HCT116 (cell line): ENCODE measurements at regions not wholly inside any gene's neighbourhood (a gene's known extent, or its start where the extent isn't known, plus 50 kb on each side); places are given as distances from the start of the nearest gene placed in this dataset.

Source experiments
- ATAC-seq: fragments of 200-7000 bp; cut with Tn5 transposase; 2 replicates; pipeline ENCODE4 v1.9.1; 2020; ENCODE audit warnings: mild to moderate bottlenecking, moderate library complexity
- BruUV-seq: library from RNA; stranded (reverse); fragments of 400-500 nt; replicated peaks from 2 replicates; lab custom pipeline; 2021; lab: Mats Ljungman, UMichigan
- CTCF ChIA-PET: fragments of 300-600 bp; sonication (Branson Sonifier 250); formaldehyde crosslinking; loops from one replicate; lab custom pipeline; 2021; ENCODE audit warnings: antibody characterized with exemption; lab: Charles Lee
- POLR2A ChIA-PET: fragments of 300-600, 350-600 bp; sonication (Branson Sonifier 250); formaldehyde crosslinking; loops from one replicate; lab custom pipeline; 2021; ENCODE audit warnings: antibody characterized with exemption; lab: Charles Lee
- RAD21 ChIA-PET, 2 experiments: fragments of 300-600 bp; sonication (Branson Sonifier 250); formaldehyde crosslinking; loops; one replicate each; lab custom pipeline; 2023; ENCODE audit warnings: low total read pairs in 2 of 2; ENCODE audit not compliant: uncharacterized antibody in 2 of 2, unreplicated experiment in 2 of 2, low non-redundant PET in 1 of 2; lab: Charles Lee
- DNase-seq: peaks from one replicate; pipeline ENCODE4 v3.0.0-alpha.2; 2010; ENCODE audit warnings: low read depth, low spot score
- H2AFZ ChIP-seq: fragments of 200-600 bp; shearing (Covaris generic), sonication (generic); 2 replicates; pipeline ENCODE4 v1.6.1; 2017; ENCODE audit warnings: low read depth, mixed run types, mixed read lengths, antibody characterized with exemption, low read length; ENCODE audit not compliant: poor library complexity, severe bottlenecking
- H3K27ac ChIP-seq: 2 replicates; pipeline ENCODE4 v1.5.1; 2012; ENCODE audit warnings: low read depth, low read length
- H3K27me3 ChIP-seq: fragments of 200-600 bp; sonication (generic); 2 replicates; pipeline ENCODE4 v1.6.1; 2016; ENCODE audit warnings: mixed run types, low read length, mixed read lengths; ENCODE audit not compliant: insufficient read depth
- H3K36me3 ChIP-seq, 2 experiments: fragments of 200-500 bp in 1 of 2; fragments of 200-600 bp in 1 of 2; sonication (Bioruptor generic) in 1 of 2; sonication (generic) in 1 of 2; 2 replicates each; pipeline versions ENCODE4 v1.5.1 to v1.6.1; 2014 to 2016; ENCODE audit warnings: low read length in 2 of 2, inconsistent platforms in 1 of 2, mixed read lengths in 1 of 2, mixed run types in 1 of 2; ENCODE audit not compliant: insufficient read depth in 2 of 2, control insufficient read depth in 1 of 2
- H3K4me1 ChIP-seq, 2 experiments: fragments of 200-600 bp in 1 of 2; sonication (generic) in 1 of 2; 2 replicates each; pipeline versions ENCODE4 v1.5.1 to v1.6.1; 2012 to 2017; ENCODE audit warnings: low read length in 2 of 2, inconsistent platforms in 1 of 2, mild to moderate bottlenecking in 1 of 2, mixed read lengths in 1 of 2, mixed run types in 1 of 2, moderate library complexity in 1 of 2; ENCODE audit not compliant: insufficient read depth in 2 of 2, control insufficient read depth in 1 of 2
- H3K4me2 ChIP-seq: fragments of 200-600 bp; sonication (generic); 2 replicates; pipeline ENCODE4 v1.6.1; 2017; ENCODE audit warnings: mixed run types, low read length, mixed read lengths
- H3K4me3 ChIP-seq, 2 experiments: fragments of 200-600 bp in 1 of 2; sonication (generic) in 1 of 2; replicated peaks in 1 of 2; 2 replicates each; pipeline ENCODE4 v1.5.1; 2011 to 2016; ENCODE audit warnings: low read length in 2 of 2, control low read depth in 1 of 2, low read depth in 1 of 2, mild to moderate bottlenecking in 1 of 2, mixed read lengths in 1 of 2, mixed run types in 1 of 2
- H3K79me2 ChIP-seq: fragments of 200-600 bp; sonication (generic); 2 replicates; pipeline ENCODE4 v1.6.1; 2017; ENCODE audit warnings: mild to moderate bottlenecking, mixed run types, low read length, moderate library complexity, mixed read lengths; ENCODE audit not compliant: insufficient read depth
- H3K9ac ChIP-seq: fragments of 200-600 bp; sonication (generic); 2 replicates; pipeline ENCODE4 v1.6.1; 2016; ENCODE audit warnings: low read length, mixed read lengths
- H3K9me2 ChIP-seq: fragments of 200-600 bp; sonication (generic), shearing (Covaris generic); 2 replicates; pipeline ENCODE4 v1.6.1; 2017; ENCODE audit warnings: mixed run types, mild to moderate bottlenecking, moderate library complexity; ENCODE audit not compliant: insufficient read depth
- H3K9me3 ChIP-seq, 2 experiments: fragments of 200-500 bp in 1 of 2; fragments of 200-600 bp in 1 of 2; sonication (Bioruptor generic) in 1 of 2; sonication (generic) in 1 of 2; 2 replicates each; pipeline ENCODE4 v1.6.1; 2014 to 2017; ENCODE audit warnings: low read length in 2 of 2, mixed read lengths in 2 of 2, inconsistent platforms in 1 of 2, low read depth in 1 of 2, mild to moderate bottlenecking in 1 of 2, mixed run types in 1 of 2, moderate library complexity in 1 of 2; ENCODE audit not compliant: control insufficient read depth in 1 of 2, insufficient read depth in 1 of 2
- H4K20me1 ChIP-seq: fragments of 200-600 bp; sonication (generic), shearing (Covaris generic); 2 replicates; pipeline ENCODE4 v1.6.1; 2017; ENCODE audit warnings: mixed run types, mild to moderate bottlenecking, moderate library complexity; ENCODE audit not compliant: insufficient read depth
- CEBPB ChIP-seq: IDR thresholded peaks from 2 replicates; pipeline ENCODE4 v1.6.1; 2012; ENCODE audit warnings: low read depth
- CTCF ChIP-seq, 3 experiments: fragments of 200-600 bp in 1 of 3; sonication (generic) in 1 of 3; IDR thresholded peaks in 2 of 3; conservative IDR thresholded peaks in 1 of 3; 2 replicates each; pipeline ENCODE4 v1.5.1; 2012 to 2017; ENCODE audit warnings: low read depth in 2 of 3, low read length in 2 of 3, antibody characterized with exemption in 1 of 3, borderline replicate concordance in 1 of 3, control low read depth in 1 of 3, mild to moderate bottlenecking in 1 of 3, mixed read lengths in 1 of 3, mixed run types in 1 of 3, moderate library complexity in 1 of 3; ENCODE audit not compliant: insufficient read depth in 1 of 3
- EZH2 ChIP-seq: fragments of 200-600 bp; sonication (generic); IDR thresholded peaks from 2 replicates; pipeline ENCODE4 v1.6.1; 2017; ENCODE audit warnings: antibody characterized with exemption, mixed run types
- FOSL1 ChIP-seq: IDR thresholded peaks from 2 replicates; pipeline ENCODE4 v1.6.1; 2012; ENCODE audit warnings: low read depth
- POLR2A ChIP-seq: IDR thresholded peaks from 2 replicates; pipeline ENCODE4 v1.7.0; 2011; ENCODE audit warnings: borderline replicate concordance; ENCODE audit not compliant: insufficient read depth, insufficient read length; ENCODE audit errors: extremely low read depth
- POLR2AphosphoS5 ChIP-seq: IDR thresholded peaks from 2 replicates; pipeline ENCODE4 v1.6.1; 2011; ENCODE audit warnings: mild to moderate bottlenecking, low read depth, low read length, moderate library complexity
- REST ChIP-seq: IDR thresholded peaks from 2 replicates; pipeline ENCODE4 v1.6.1; 2012; ENCODE audit warnings: low read depth
- SIN3A ChIP-seq: IDR thresholded peaks from 2 replicates; pipeline ENCODE4 v1.6.1; 2012; ENCODE audit warnings: low read depth
- SP1 ChIP-seq: IDR thresholded peaks from 2 replicates; pipeline ENCODE4 v1.6.1; 2012; ENCODE audit warnings: low read depth
- TCF7L2 ChIP-seq: IDR thresholded peaks from 2 replicates; pipeline ENCODE4 v1.7.0; 2011; ENCODE audit warnings: borderline replicate concordance, inconsistent platforms; ENCODE audit not compliant: insufficient read depth, insufficient read length; ENCODE audit errors: extremely low read depth
- ZFX ChIP-seq: fragments of 450-650 bp; IDR thresholded peaks from 2 replicates; pipeline ENCODE4 v1.6.1; 2017
- intact Hi-C: fragments of 100-400 bp; cut with micrococcal nuclease; formaldehyde crosslinking; loops from 2 replicates; pipeline ENCODE4 v1.10.0; 2022

GRCh38 chr6:4712291-4712690 lies 63.9 kb upstream of the CDYL start:
- intact Hi-C loops: no loop called here
- Histone ChIP-seq H3K9me3 (no peaks in the 10 kb centered on the region), H2AFZ (no peak overlapping the region), H3K79me2 (no peaks in the 10 kb centered on the region), H3K4me2 (no peak overlapping the region), H4K20me1 (no peaks in the 10 kb centered on the region), H3K27ac (no peak overlapping the region), H3K4me3 (no peak overlapping the region), H3K9ac (no peak overlapping the region), H3K9me2 (no peaks in the 10 kb centered on the region), H3K4me1 (peaks cover 0 to 10% of the 10 kb centered on the region in 2 experiments; a peak in 2 of 4 replicates), H3K36me3 (no peaks in the 10 kb centered on the region), H3K27me3 (no peaks in the 10 kb centered on the region)
- ATAC-seq: no peak
- no peak for TF ChIP-seq CTCF (IDR thresholded peaks at IDR 0.05 in 2 of 3, conservative IDR thresholded peaks at IDR 0.05 in 1 of 3; ENCODE audit: borderline replicate concordance in 1 of 3, insufficient read depth in 1 of 3, low read depth in 2 of 3, low read length in 2 of 3)
- no peak for TF ChIP-seq SP1
- no peak for TF ChIP-seq REST
- TF ChIP-seq POLR2AphosphoS5: no peak
- TF ChIP-seq CEBPB: no peak
- no peak for TF ChIP-seq FOSL1
- no peak for TF ChIP-seq SIN3A
- TF ChIP-seq TCF7L2: no peak
- no peak for TF ChIP-seq POLR2A
- TF ChIP-seq ZFX: no peak
- TF ChIP-seq EZH2: no peak
- ChIA-PET RAD21 (no interaction called here), POLR2A (no interaction called here), CTCF (no interaction called here)
- no TSS peak for BruUV-seq
- no peak for DNase-seq
